ENCODE measurements at regions not wholly inside any gene's neighbourhood (a gene's known extent, or its start where the extent isn't known, plus 50 kb on each side); places are given as distances from the start of the nearest gene placed in this dataset.

DNA sequence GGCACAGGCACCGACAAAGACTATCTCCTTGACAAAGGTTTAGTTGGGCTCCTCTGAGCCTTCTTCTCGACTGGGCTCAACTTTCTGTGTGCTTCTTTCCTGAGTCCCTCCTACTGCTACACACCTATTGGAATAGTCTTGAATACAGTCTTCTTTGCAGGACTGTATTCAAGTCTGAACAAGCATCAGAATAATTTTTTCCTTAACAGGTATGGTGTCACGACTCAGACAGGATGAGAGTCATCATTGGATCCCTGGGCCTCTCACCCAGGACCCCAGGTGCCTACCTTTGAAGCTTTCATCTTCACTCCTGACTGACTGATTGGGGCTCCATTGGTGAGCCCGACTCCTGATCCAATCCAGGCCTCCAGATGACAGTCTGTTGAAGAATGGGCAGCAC lies 66.3 kb downstream of the CRYGS start:
- Histone ChIP-seq H3K9me3 (ENCODE audit: insufficient read depth, low read depth, low read length) (peaks cover 2% of the 10 kb centered on the region), H3K27me3 (ENCODE audit: insufficient read depth, low read length) (no peaks in the 10 kb centered on the region), H2AK5ac (ENCODE audit: low read length) (no peak overlapping the region), H3K14ac (ENCODE audit: low read length) (no peak overlapping the region), H4K91ac (ENCODE audit: low read depth, low read length) (no peak overlapping the region), H3K79me1 (ENCODE audit: low read length) (no peaks in the 10 kb centered on the region), H3K4me2 (ENCODE audit: low read length) (no peak overlapping the region), H3K4me3 (ENCODE audit: low read depth, low read length) (no peak overlapping the region), H2BK5ac (ENCODE audit: low read depth, low read length, poor library complexity) (no peak overlapping the region), H4K8ac (ENCODE audit: low read depth, low read length) (no peak overlapping the region), H3K27ac (ENCODE audit: low read depth, low read length) (no peak overlapping the region), H3K4me1 (ENCODE audit: control insufficient read depth in 1 of 2, insufficient read depth in 2 of 2, low read length in 2 of 2) (peaks cover 0 to 3% of the 10 kb centered on the region in 2 experiments), H2AFZ (ENCODE audit: insufficient read depth, low read length, poor library complexity) (no peak overlapping the region), H2BK120ac (ENCODE audit: insufficient read depth, low read length, poor library complexity) (no peak overlapping the region), H3K4ac (ENCODE audit: low read depth, low read length) (no peak overlapping the region), H4K12ac (ENCODE audit: low read depth, low read length) (no peak overlapping the region), H3K9ac (ENCODE audit: low read length) (no peak overlapping the region), H3K23ac (ENCODE audit: low read length) (no peak overlapping the region), H3K36me3 (ENCODE audit: control insufficient read depth in 1 of 2, insufficient read depth in 2 of 2, low read length in 2 of 2) (no peaks in the 10 kb centered on the region), H3K79me2 (ENCODE audit: control insufficient read depth, insufficient read depth, low read length, poor library complexity) (no peaks in the 10 kb centered on the region), H2BK12ac (ENCODE audit: low read length) (no peak overlapping the region), H3K18ac (ENCODE audit: low read length) (no peak overlapping the region)
- DNase-seq: no peak
- WGBS (ENCODE audit: extremely low coverage, insufficient coverage, insufficient read length): no CpG with 5 or more reads among the region's 4 CpGs

DNA sequence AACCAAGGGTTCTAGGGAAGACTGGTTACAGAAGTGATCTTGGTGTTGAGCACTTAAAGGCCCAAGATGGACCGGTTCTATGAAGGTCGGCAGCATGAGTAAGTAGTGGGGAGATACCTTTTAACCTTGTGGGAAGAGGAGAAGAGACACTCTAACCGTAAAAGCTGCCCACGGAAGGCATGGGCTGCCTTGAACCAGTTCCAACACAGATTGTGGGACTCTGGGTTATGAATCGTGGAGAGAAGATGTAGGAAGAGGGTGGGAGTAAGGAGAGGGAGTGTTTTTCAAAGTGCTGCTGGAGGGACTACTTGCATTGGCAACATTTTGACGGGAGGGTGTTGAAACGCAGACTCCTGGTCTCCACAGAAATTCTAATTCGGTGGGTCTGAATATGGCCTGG lies 67.1 kb downstream of the CRYGS start:
- Histone ChIP-seq H3K4me3 (ENCODE audit: low read depth, low read length) (no peak overlapping the region), H3K27me3 (ENCODE audit: insufficient read depth, low read length) (no peaks in the 10 kb centered on the region), H2BK120ac (ENCODE audit: insufficient read depth, low read length, poor library complexity) (no peak overlapping the region), H2AFZ (ENCODE audit: insufficient read depth, low read length, poor library complexity) (no peak overlapping the region), H3K9me3 (ENCODE audit: insufficient read depth, low read depth, low read length) (peaks cover 2% of the 10 kb centered on the region), H2BK12ac (ENCODE audit: low read length) (no peak overlapping the region), H3K18ac (ENCODE audit: low read length) (no peak overlapping the region), H3K9ac (ENCODE audit: low read length) (no peak overlapping the region), H3K27ac (ENCODE audit: low read depth, low read length) (no peak overlapping the region), H3K4me1 (ENCODE audit: control insufficient read depth in 1 of 2, insufficient read depth in 2 of 2, low read length in 2 of 2) (peaks cover 0 to 3% of the 10 kb centered on the region in 2 experiments), H3K14ac (ENCODE audit: low read length) (no peak overlapping the region), H3K79me2 (ENCODE audit: control insufficient read depth, insufficient read depth, low read length, poor library complexity) (no peaks in the 10 kb centered on the region), H3K4ac (ENCODE audit: low read depth, low read length) (no peak overlapping the region), H2AK5ac (ENCODE audit: low read length) (no peak overlapping the region), H4K91ac (ENCODE audit: low read depth, low read length) (no peak overlapping the region), H4K8ac (ENCODE audit: low read depth, low read length) (no peak overlapping the region), H3K79me1 (ENCODE audit: low read length) (no peaks in the 10 kb centered on the region), H3K36me3 (ENCODE audit: control insufficient read depth in 1 of 2, insufficient read depth in 2 of 2, low read length in 2 of 2) (no peaks in the 10 kb centered on the region), H3K4me2 (ENCODE audit: low read length) (no peak overlapping the region), H3K23ac (ENCODE audit: low read length) (no peak overlapping the region), H2BK5ac (ENCODE audit: low read depth, low read length, poor library complexity) (no peak overlapping the region), H4K12ac (ENCODE audit: low read depth, low read length) (no peak overlapping the region)
- WGBS (ENCODE audit: extremely low coverage, insufficient coverage, insufficient read length): 100% methylated on average over 1 of the region's 8 CpGs
- no peak for DNase-seq

DNA sequence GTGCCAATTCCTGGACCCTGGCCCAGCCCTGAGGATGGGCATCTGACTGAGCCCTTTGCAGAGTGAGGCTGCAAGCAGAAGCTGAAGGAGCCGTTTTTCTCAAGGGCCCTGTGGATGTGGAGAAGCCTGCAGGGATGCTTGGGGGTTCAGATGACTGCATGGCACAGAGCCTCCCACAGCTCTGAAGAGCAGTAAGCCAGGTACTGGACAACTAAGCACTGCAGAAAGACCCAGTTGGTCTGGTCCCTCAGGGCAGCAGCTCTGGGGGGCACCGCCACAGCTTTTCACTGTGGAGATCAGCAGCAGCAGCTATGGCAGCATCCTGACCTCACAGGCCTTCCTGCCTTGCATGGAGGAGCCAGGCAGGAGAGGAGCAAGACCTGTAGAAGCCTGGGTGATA lies 67.6 kb downstream of the CRYGS start:
- no peaks in the 10 kb centered on the region for H3K79me1 ChIP-seq (ENCODE audit: low read length)
- no peak overlapping the region for H3K9ac ChIP-seq (ENCODE audit: low read length)
- no peak overlapping the region for H2AK5ac ChIP-seq (ENCODE audit: low read length)
- no peak overlapping the region for H2BK120ac ChIP-seq (ENCODE audit: insufficient read depth, low read length, poor library complexity)
- H3K18ac ChIP-seq (ENCODE audit: low read length): no peak overlapping the region
- no peak overlapping the region for H4K12ac ChIP-seq (ENCODE audit: low read depth, low read length)
- H4K91ac ChIP-seq (ENCODE audit: low read depth, low read length): no peak overlapping the region
- H3K9me3 ChIP-seq (ENCODE audit: insufficient read depth, low read depth, low read length): peaks cover 2% of the 10 kb centered on the region
- no peak overlapping the region for H3K4ac ChIP-seq (ENCODE audit: low read depth, low read length)
- no peak overlapping the region for H3K4me3 ChIP-seq (ENCODE audit: low read depth, low read length)
- no peaks in the 10 kb centered on the region for H3K27me3 ChIP-seq (ENCODE audit: insufficient read depth, low read length)
- DNase-seq: no peak
- WGBS (ENCODE audit: extremely low coverage, insufficient coverage, insufficient read length): no CpG with 5 or more reads among the region's 2 CpGs
- no peak overlapping the region for H2BK5ac ChIP-seq (ENCODE audit: low read depth, low read length, poor library complexity)
- no peaks in the 10 kb centered on the region for H3K36me3 ChIP-seq (ENCODE audit: control insufficient read depth in 1 of 2, insufficient read depth in 2 of 2, low read length in 2 of 2)
- H3K79me2 ChIP-seq (ENCODE audit: control insufficient read depth, insufficient read depth, low read length, poor library complexity): no peaks in the 10 kb centered on the region
- no peak overlapping the region for H3K14ac ChIP-seq (ENCODE audit: low read length)
- no peak overlapping the region for H3K27ac ChIP-seq (ENCODE audit: low read depth, low read length)
- H3K23ac ChIP-seq (ENCODE audit: low read length): no peak overlapping the region
- H2AFZ ChIP-seq (ENCODE audit: insufficient read depth, low read length, poor library complexity): no peak overlapping the region
- no peak overlapping the region for H4K8ac ChIP-seq (ENCODE audit: low read depth, low read length)
- H3K4me1 ChIP-seq (ENCODE audit: control insufficient read depth in 1 of 2, insufficient read depth in 2 of 2, low read length in 2 of 2): peaks cover 0 to 3% of the 10 kb centered on the region in 2 experiments
- no peak overlapping the region for H3K4me2 ChIP-seq (ENCODE audit: low read length)
- no peak overlapping the region for H2BK12ac ChIP-seq (ENCODE audit: low read length)

DNA sequence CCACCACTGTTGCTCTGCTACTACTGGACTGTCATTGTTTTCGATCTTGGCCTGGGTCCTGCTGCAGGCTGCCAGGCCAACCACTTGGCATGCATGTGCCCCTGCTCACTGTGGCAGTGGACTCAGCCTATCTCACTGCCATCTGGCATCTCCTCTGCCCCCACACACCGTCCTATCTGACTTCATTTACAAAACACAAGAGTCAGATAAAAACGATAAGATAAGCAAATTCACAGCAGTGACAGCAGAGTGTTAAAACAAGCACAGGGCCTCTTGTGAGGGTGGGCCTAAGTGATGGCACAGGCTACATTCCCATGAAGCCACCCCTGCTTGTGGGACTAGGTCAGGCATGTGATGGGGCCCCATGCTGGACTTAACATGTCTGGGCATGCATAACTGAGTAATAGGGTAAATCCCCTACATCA lies 68.1 kb downstream of the CRYGS start:
- Histone ChIP-seq H3K4me1 (ENCODE audit: control insufficient read depth in 1 of 2, insufficient read depth in 2 of 2, low read length in 2 of 2) (peaks cover 0 to 3% of the 10 kb centered on the region in 2 experiments), H4K8ac (ENCODE audit: low read depth, low read length) (no peak overlapping the region), H3K14ac (ENCODE audit: low read length) (no peak overlapping the region), H4K12ac (ENCODE audit: low read depth, low read length) (no peak overlapping the region), H3K23ac (ENCODE audit: low read length) (no peak overlapping the region), H3K36me3 (ENCODE audit: control insufficient read depth in 1 of 2, insufficient read depth in 2 of 2, low read length in 2 of 2) (no peaks in the 10 kb centered on the region), H3K18ac (ENCODE audit: low read length) (no peak overlapping the region), H2BK12ac (ENCODE audit: low read length) (no peak overlapping the region), H2BK120ac (ENCODE audit: insufficient read depth, low read length, poor library complexity) (no peak overlapping the region), H2AK5ac (ENCODE audit: low read length) (no peak overlapping the region), H3K4ac (ENCODE audit: low read depth, low read length) (no peak overlapping the region), H2AFZ (ENCODE audit: insufficient read depth, low read length, poor library complexity) (no peak overlapping the region), H3K27me3 (ENCODE audit: insufficient read depth, low read length) (no peaks in the 10 kb centered on the region), H3K79me2 (ENCODE audit: control insufficient read depth, insufficient read depth, low read length, poor library complexity) (no peaks in the 10 kb centered on the region), H4K91ac (ENCODE audit: low read depth, low read length) (no peak overlapping the region), H3K27ac (ENCODE audit: low read depth, low read length) (no peak overlapping the region), H3K9me3 (ENCODE audit: insufficient read depth, low read depth, low read length) (peaks cover 2% of the 10 kb centered on the region), H2BK5ac (ENCODE audit: low read depth, low read length, poor library complexity) (no peak overlapping the region), H3K79me1 (ENCODE audit: low read length) (no peaks in the 10 kb centered on the region), H3K4me2 (ENCODE audit: low read length) (no peak overlapping the region), H3K9ac (ENCODE audit: low read length) (no peak overlapping the region), H3K4me3 (ENCODE audit: low read depth, low read length) (no peak overlapping the region)
- no peak for DNase-seq
- no CpG with 5 or more reads among the region's 3 CpGs for WGBS (ENCODE audit: extremely low coverage, insufficient coverage, insufficient read length)

All from trophoblast cell (in vitro differentiated cells and primary cell).